ENCODE measurements at regions not wholly inside any gene's neighbourhood (a gene's known extent, or its start where the extent isn't known, plus 50 kb on each side); places are given as distances from the start of the nearest gene placed in this dataset.
"Not testable (repeated sequence)": the region's sequence is repeated elsewhere in the genome, so short reads cannot be mapped to it uniquely, and the experiment has no call there.

DNA sequence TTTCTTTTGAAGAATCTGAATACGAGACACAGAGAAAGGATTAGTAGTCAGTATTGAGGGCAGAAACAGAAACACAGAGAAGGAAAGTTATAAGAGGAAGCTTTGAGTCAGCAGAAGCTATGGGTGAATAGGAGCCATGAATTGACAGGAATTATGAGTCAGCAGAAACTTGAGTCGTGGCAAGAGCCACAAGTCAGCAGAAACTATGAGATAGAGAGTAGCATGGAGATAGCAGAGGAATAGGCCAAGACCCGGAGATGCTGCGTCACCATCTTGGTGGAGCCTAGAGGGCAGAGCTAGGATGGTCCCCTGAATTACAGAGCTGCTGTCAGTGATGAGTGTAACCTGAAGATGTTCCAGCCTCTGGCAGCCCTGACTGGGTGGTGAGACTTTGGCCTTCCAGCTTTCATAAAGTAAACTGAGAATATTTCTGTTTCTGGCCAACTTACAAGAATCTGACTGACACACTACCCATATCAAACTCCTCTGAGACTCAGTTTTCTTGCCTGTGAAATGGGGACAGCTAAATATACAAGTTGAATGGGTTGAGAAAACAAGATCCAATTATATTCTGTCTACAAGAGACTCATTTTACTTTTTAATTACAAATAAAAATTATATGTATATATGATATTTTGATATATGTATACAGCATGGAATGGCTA, 211.8 kb downstream of the NPIPA7 start:
- H3K4me3 Mint-ChIP-seq (ENCODE audit: unreplicated experiment); POLR2A ChIA-PET; CTCF ChIA-PET; DNase-seq; H3K27me3 Mint-ChIP-seq (ENCODE audit: insufficient read depth, unreplicated experiment); H3K9me3 ChIP-seq; H3K4me1 Mint-ChIP-seq (ENCODE audit: low read depth, unreplicated experiment); H3K27me3 ChIP-seq (replicated peaks; ENCODE audit: control insufficient read depth, insufficient read depth, low read length); intact Hi-C loops (cut with micrococcal nuclease; ENCODE audit: unreplicated experiment); H3K9me3 Mint-ChIP-seq (ENCODE audit: unreplicated experiment); H3K27ac Mint-ChIP-seq (ENCODE audit: unreplicated experiment); BruUV-seq (replicated peaks); H3K4me1 ChIP-seq; H3K4me3 ChIP-seq (ENCODE audit: low read depth, low read length); H3K36me3 Mint-ChIP-seq (ENCODE audit: insufficient read depth, unreplicated experiment); H3K36me3 ChIP-seq (ENCODE audit: control insufficient read depth, insufficient read depth, low read length): not testable (repeated sequence)

GRCh38 chr16:16593156-16593863, 214.4 kb downstream of the NPIPA7 start:
- H3K36me3 ChIP-seq (ENCODE audit: control insufficient read depth, insufficient read depth, low read length); POLR2A ChIA-PET; H3K9me3 Mint-ChIP-seq (ENCODE audit: unreplicated experiment); H3K4me3 Mint-ChIP-seq (ENCODE audit: unreplicated experiment); BruUV-seq (replicated peaks); H3K36me3 Mint-ChIP-seq (ENCODE audit: insufficient read depth, unreplicated experiment); H3K27me3 ChIP-seq (replicated peaks; ENCODE audit: control insufficient read depth, insufficient read depth, low read length); H3K4me1 ChIP-seq; H3K9me3 ChIP-seq; H3K27ac Mint-ChIP-seq (ENCODE audit: unreplicated experiment); H3K27me3 Mint-ChIP-seq (ENCODE audit: insufficient read depth, unreplicated experiment); H3K4me3 ChIP-seq (ENCODE audit: low read depth, low read length); intact Hi-C loops (cut with micrococcal nuclease; ENCODE audit: unreplicated experiment); CTCF ChIA-PET; H3K4me1 Mint-ChIP-seq (ENCODE audit: low read depth, unreplicated experiment): not testable (repeated sequence)
- TF ChIP-seq, protein P1, sequence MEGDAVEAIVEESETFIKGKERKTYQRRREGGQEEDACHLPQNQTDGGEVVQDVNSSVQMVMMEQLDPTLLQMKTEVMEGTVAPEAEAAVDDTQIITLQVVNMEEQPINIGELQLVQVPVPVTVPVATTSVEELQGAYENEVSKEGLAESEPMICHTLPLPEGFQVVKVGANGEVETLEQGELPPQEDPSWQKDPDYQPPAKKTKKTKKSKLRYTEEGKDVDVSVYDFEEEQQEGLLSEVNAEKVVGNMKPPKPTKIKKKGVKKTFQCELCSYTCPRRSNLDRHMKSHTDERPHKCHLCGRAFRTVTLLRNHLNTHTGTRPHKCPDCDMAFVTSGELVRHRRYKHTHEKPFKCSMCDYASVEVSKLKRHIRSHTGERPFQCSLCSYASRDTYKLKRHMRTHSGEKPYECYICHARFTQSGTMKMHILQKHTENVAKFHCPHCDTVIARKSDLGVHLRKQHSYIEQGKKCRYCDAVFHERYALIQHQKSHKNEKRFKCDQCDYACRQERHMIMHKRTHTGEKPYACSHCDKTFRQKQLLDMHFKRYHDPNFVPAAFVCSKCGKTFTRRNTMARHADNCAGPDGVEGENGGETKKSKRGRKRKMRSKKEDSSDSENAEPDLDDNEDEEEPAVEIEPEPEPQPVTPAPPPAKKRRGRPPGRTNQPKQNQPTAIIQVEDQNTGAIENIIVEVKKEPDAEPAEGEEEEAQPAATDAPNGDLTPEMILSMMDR (IDR thresholded peaks at IDR 0.05; ENCODE audit: insufficient read depth in 1 of 2, low read depth in 1 of 2, low read length in 1 of 2, severe bottlenecking in 1 of 2, unreplicated experiment in 1 of 2) = peak; percentile 30 to 62
- DNase-seq = peak; percentile 38 to 53

DNA sequence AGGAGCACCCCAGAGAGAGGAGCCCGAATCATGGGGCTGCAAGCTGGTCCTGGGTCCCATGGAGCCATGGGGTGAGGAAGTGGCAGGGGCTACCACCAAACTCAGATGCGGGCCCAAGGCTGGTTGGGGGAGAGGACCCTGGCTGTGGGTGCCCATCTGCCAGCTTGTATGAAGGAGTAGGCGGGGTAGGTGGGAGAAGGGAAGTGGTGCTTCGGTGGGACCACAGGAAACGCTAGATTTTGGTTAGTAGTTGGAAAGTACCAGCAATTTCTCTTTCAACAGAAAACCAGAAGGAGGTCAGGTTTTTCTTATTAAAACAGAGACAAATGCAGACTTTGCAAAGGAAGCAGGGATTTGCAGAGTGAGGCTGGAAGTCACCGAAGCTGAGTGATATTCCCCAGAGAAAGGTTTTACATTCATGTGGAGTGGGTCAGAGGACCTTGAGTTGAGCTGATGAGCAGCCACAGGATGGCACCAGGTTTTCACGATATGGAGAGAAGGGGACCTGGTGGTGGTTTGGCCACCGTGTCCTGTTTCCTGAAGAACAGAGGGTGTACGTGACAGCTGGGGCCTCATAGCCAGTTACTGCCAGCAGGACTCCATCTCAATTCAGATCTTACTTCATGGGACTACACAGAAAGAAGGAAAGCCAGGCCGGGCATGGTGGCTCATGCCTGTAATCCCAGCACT, 216.2 kb downstream of the NPIPA7 start:
- H3K4me1 ChIP-seq; intact Hi-C loops (cut with micrococcal nuclease; ENCODE audit: unreplicated experiment); CTCF ChIA-PET; H3K27ac Mint-ChIP-seq (ENCODE audit: unreplicated experiment); H3K4me3 Mint-ChIP-seq (ENCODE audit: unreplicated experiment); H3K4me3 ChIP-seq (ENCODE audit: low read depth, low read length); H3K9me3 ChIP-seq; H3K27me3 ChIP-seq (replicated peaks; ENCODE audit: control insufficient read depth, insufficient read depth, low read length); DNase-seq; H3K9me3 Mint-ChIP-seq (ENCODE audit: unreplicated experiment); H3K36me3 Mint-ChIP-seq (ENCODE audit: insufficient read depth, unreplicated experiment); POLR2A ChIA-PET; H3K36me3 ChIP-seq (ENCODE audit: control insufficient read depth, insufficient read depth, low read length); BruUV-seq (replicated peaks); H3K4me1 Mint-ChIP-seq (ENCODE audit: low read depth, unreplicated experiment); H3K27me3 Mint-ChIP-seq (ENCODE audit: insufficient read depth, unreplicated experiment): not testable (repeated sequence)

GRCh38 chr16:16601239-16601638, 222.3 kb downstream of the NPIPA7 start:
- H3K4me3 ChIP-seq (ENCODE audit: low read depth, low read length); intact Hi-C loops (cut with micrococcal nuclease; ENCODE audit: unreplicated experiment); H3K27ac Mint-ChIP-seq (ENCODE audit: unreplicated experiment); POLR2A ChIA-PET; H3K36me3 Mint-ChIP-seq (ENCODE audit: insufficient read depth, unreplicated experiment); DNase-seq; H3K9me3 ChIP-seq; H3K4me3 Mint-ChIP-seq (ENCODE audit: unreplicated experiment); BruUV-seq (replicated peaks); CTCF ChIA-PET; H3K4me1 ChIP-seq; H3K36me3 ChIP-seq (ENCODE audit: control insufficient read depth, insufficient read depth, low read length); H3K4me1 Mint-ChIP-seq (ENCODE audit: low read depth, unreplicated experiment); H3K9me3 Mint-ChIP-seq (ENCODE audit: unreplicated experiment); H3K27me3 Mint-ChIP-seq (ENCODE audit: insufficient read depth, unreplicated experiment); H3K27me3 ChIP-seq (replicated peaks; ENCODE audit: control insufficient read depth, insufficient read depth, low read length): not testable (repeated sequence)

DNA sequence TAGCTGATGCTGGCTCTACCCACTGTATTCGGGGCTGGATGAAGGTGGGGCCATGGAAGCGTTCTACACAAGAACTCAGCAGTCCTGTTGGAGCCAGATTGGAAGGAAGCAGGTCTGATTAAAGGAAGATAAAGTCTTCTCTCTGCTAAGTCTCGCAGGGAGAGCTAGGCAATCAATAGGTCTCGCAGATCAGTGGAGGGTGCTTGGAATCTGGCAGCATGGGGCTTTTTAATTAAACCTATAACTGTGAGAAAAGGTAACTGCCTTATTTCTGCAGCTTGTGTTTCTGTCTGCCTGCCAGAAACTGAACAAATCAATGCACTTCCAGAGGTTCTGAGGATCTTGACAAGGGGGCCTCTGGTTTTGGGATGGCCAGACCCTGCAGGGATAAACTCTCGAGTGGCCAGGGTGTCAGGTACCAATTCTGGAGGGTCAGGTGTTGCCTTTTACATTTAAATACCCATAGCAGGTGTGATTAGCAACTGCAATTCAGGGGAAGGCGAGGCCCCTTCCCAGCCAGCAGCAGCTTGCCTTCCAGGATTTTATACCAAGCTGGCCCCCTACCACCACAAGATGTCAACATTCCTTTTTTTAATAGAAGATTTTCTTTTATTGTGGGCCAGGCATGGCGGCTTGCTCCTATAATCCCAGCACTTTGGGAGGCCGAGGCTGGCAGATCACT, 228.6 kb downstream of the NPIPA7 start:
- not testable (repeated sequence) for H3K27ac Mint-ChIP-seq (ENCODE audit: unreplicated experiment)

DNA sequence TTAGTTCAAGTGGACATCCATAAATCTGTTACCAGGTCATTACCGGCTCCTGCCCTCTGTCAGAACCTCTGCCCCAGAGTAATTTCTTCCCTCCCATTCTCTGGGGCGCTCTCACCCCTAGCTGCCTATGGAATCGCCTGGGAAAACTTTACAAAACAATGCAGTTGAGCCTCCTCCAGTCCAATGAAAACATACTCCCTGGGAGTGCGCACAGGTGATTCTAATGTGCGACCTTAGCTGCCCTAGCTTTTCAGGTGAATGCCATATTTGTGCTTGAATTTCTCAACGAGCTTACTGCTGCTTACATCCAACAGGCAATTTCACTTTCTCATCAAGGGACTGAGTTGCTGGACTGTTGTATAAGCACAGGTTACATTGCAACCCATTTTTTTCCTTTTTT, 230.7 kb downstream of the NPIPA7 start:
- H3K27me3 Mint-ChIP-seq (ENCODE audit: insufficient read depth, unreplicated experiment); H3K4me3 ChIP-seq (ENCODE audit: low read depth, low read length); H3K36me3 Mint-ChIP-seq (ENCODE audit: insufficient read depth, unreplicated experiment); H3K9me3 Mint-ChIP-seq (ENCODE audit: unreplicated experiment); H3K4me3 Mint-ChIP-seq (ENCODE audit: unreplicated experiment); H3K4me1 ChIP-seq; POLR2A ChIA-PET; H3K27ac Mint-ChIP-seq (ENCODE audit: unreplicated experiment); CTCF ChIA-PET; intact Hi-C loops (cut with micrococcal nuclease; ENCODE audit: unreplicated experiment); H3K36me3 ChIP-seq (ENCODE audit: control insufficient read depth, insufficient read depth, low read length); DNase-seq; BruUV-seq (replicated peaks); H3K27me3 ChIP-seq (replicated peaks; ENCODE audit: control insufficient read depth, insufficient read depth, low read length); H3K9me3 ChIP-seq; H3K4me1 Mint-ChIP-seq (ENCODE audit: low read depth, unreplicated experiment): not testable (repeated sequence)

More for the DNA sequence above, 228.6 kb downstream of the NPIPA7 start:
- H3K27me3 ChIP-seq (replicated peaks; ENCODE audit: control insufficient read depth, insufficient read depth, low read length); intact Hi-C loops (cut with micrococcal nuclease; ENCODE audit: unreplicated experiment); H3K36me3 Mint-ChIP-seq (ENCODE audit: insufficient read depth, unreplicated experiment); H3K4me3 Mint-ChIP-seq (ENCODE audit: unreplicated experiment); H3K4me1 ChIP-seq; H3K4me1 Mint-ChIP-seq (ENCODE audit: low read depth, unreplicated experiment); H3K4me3 ChIP-seq (ENCODE audit: low read depth, low read length); H3K9me3 ChIP-seq; H3K27me3 Mint-ChIP-seq (ENCODE audit: insufficient read depth, unreplicated experiment); H3K9me3 Mint-ChIP-seq (ENCODE audit: unreplicated experiment); POLR2A ChIA-PET; DNase-seq; CTCF ChIA-PET; H3K36me3 ChIP-seq (ENCODE audit: control insufficient read depth, insufficient read depth, low read length); BruUV-seq (replicated peaks): not testable (repeated sequence)
